NCI-H524 treated with DMSO at 0.1 percent for 48 hours (cell line): ENCODE measurements at regions not wholly inside any gene's neighbourhood (a gene's known extent, or its start where the extent isn't known, plus 50 kb on each side); places are given as distances from the start of the nearest gene placed in this dataset.
"Not testable (repeated sequence)": the region's sequence is repeated elsewhere in the genome, so short reads cannot be mapped to it uniquely, and the experiment has no call there.

Experiments
- DNase-seq: peaks from one replicate; lab custom pipeline; 2025; lab: John Stamatoyannopoulos, UW

GRCh38 chr5:85849411-85849810 is 768.3 kb upstream of the COX7C start:
- no peak for DNase-seq

- DNase-seq = no peak
Observed at GRCh38 chr5:85865296-85865695, 752.4 kb upstream of the COX7C start.

GRCh38 chr5:85868070-85868469 is 749.7 kb upstream of the COX7C start:
- no peak for DNase-seq

GRCh38 chr5:85893996-85894395 is 723.7 kb upstream of the COX7C start:
- no peak for DNase-seq

- no peak for DNase-seq
Observed at GRCh38 chr5:85896514-85896913, 721.2 kb upstream of the COX7C start.

- no peak for DNase-seq
Observed at GRCh38 chr5:85906460-85906859, 711.3 kb upstream of the COX7C start.

GRCh38 chr5:85910335-85910734 is 707.4 kb upstream of the COX7C start:
- no peak for DNase-seq

GRCh38 chr5:85920984-85921383 is 696.8 kb upstream of the COX7C start:
- no peak for DNase-seq

GRCh38 chr5:85921590-85921989 is 696.2 kb upstream of the COX7C start:
- no peak for DNase-seq

GRCh38 chr5:85927632-85928031 is 690.1 kb upstream of the COX7C start:
- no peak for DNase-seq

- DNase-seq = no peak
Observed at GRCh38 chr5:85929713-85930112, 688.0 kb upstream of the COX7C start.

GRCh38 chr5:85931220-85931619 is 686.5 kb upstream of the COX7C start:
- DNase-seq = no peak

GRCh38 chr5:85938201-85938600 is 679.5 kb upstream of the COX7C start:
- DNase-seq = no peak

GRCh38 chr5:85951707-85952210 is 666.0 kb upstream of the COX7C start:
- no peak for DNase-seq

GRCh38 chr5:85952680-85953079 is 665.1 kb upstream of the COX7C start:
- DNase-seq = no peak

- no peak for DNase-seq
Observed at GRCh38 chr5:85967681-85968080, 650.1 kb upstream of the COX7C start.

GRCh38 chr5:85972539-85972938 is 645.2 kb upstream of the COX7C start:
- DNase-seq = no peak

GRCh38 chr5:85985167-85985566 is 632.6 kb upstream of the COX7C start:
- DNase-seq = no peak

- DNase-seq = no peak
Observed at GRCh38 chr5:85990998-85991397, 626.7 kb upstream of the COX7C start.

- DNase-seq = not testable (repeated sequence)
Observed at GRCh38 chr5:85994653-85995052, 623.1 kb upstream of the COX7C start.

- no peak for DNase-seq
Observed at GRCh38 chr5:85998656-85999055, 619.1 kb upstream of the COX7C start.

GRCh38 chr5:86008293-86008692 is 609.4 kb upstream of the COX7C start:
- no peak for DNase-seq

- DNase-seq = no peak
Observed at GRCh38 chr5:86008704-86009103, 609.0 kb upstream of the COX7C start.

GRCh38 chr5:86011937-86012336 is 605.8 kb upstream of the COX7C start:
- DNase-seq = no peak

- no peak for DNase-seq
Observed at GRCh38 chr5:86029308-86029707, 588.4 kb upstream of the COX7C start.
